ENCODE measurements at regions not wholly inside any gene's neighbourhood (a gene's known extent, or its start where the extent isn't known, plus 50 kb on each side); places are given as distances from the start of the nearest gene placed in this dataset.
"Not testable (repeated sequence)": the region's sequence is repeated elsewhere in the genome, so short reads cannot be mapped to it uniquely, and the experiment has no call there.

GRCh38 chr5:84741056-84741455 is 356.4 kb upstream of the EDIL3 start:
- no peak for TF ChIP-seq POLR2A (IDR thresholded peaks at IDR 0.05; ENCODE audit: low read depth, low read length)

GRCh38 chr5:84729326-84729725 is 344.6 kb upstream of the EDIL3 start:
- no peak for TF ChIP-seq POLR2A (IDR thresholded peaks at IDR 0.05; ENCODE audit: low read depth, low read length)
- DNase-seq (ENCODE audit: insufficient read length, low spot score) (no peak), FAIRE-seq (peak; percentile 88)

More at GRCh38 chr5:84741056-84741455, 356.4 kb upstream of the EDIL3 start:
- FAIRE-seq = no peak
- no peak for DNase-seq (ENCODE audit: insufficient read length, low spot score)

DNA sequence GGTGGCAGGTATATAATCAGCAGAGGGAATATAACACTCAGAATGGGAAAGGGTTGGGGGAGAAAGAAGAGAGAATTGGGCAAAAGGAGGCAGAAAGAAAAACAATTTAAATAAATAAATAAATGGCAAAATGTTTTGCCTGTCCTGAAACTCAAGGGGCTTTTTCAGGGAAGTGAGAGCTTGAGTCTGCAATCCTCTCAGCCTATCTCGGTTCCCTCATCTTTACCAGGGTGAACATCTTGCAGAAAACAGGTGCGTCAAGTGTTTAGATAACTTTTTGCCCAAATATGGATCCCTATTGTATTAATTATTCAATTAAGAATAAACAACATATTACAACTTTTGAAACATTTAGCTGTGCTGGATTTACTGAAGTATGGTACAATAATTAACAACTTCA is 343.0 kb upstream of the EDIL3 start:
- DNase-seq (ENCODE audit: insufficient read length, low spot score) (no peak), FAIRE-seq (no peak)
- TF ChIP-seq POLR2A (IDR thresholded peaks at IDR 0.05; ENCODE audit: low read depth, low read length) = no peak

- no peak for DNase-seq (ENCODE audit: insufficient read length, low spot score)
- FAIRE-seq = no peak
- TF ChIP-seq POLR2A (IDR thresholded peaks at IDR 0.05; ENCODE audit: low read depth, low read length) = no peak
Measured at GRCh38 chr5:84725946-84726570, 341.4 kb upstream of the EDIL3 start.

- peak; percentile 1 for DNase-seq (ENCODE audit: insufficient read length, low spot score)
- TF ChIP-seq POLR2A (IDR thresholded peaks at IDR 0.05; ENCODE audit: low read depth, low read length) = no peak
- peak; percentile 92 for FAIRE-seq
Measured at GRCh38 chr5:84724683-84725082, 340.0 kb upstream of the EDIL3 start.

DNA sequence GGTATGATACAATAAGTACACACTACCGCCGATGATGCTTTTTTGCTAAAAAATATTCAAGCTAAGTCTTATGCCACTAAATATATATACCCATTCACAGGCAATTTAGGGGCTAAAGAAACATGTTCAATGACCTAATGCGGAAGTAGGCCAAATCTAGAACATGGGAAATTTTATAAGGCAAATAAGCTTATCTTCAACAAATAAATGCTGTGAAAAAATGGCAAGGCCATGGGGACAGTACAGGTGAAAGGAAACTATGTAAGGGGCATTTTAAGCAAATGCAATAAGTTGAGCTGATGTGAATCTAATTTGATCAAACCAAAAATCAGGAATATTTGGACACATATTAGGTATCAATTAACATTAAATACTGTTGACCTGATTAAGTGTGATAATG is 339.5 kb upstream of the EDIL3 start:
- FAIRE-seq (no peak), DNase-seq (ENCODE audit: insufficient read length, low spot score) (no peak)
- no peak for TF ChIP-seq POLR2A (IDR thresholded peaks at IDR 0.05; ENCODE audit: low read depth, low read length)

DNA sequence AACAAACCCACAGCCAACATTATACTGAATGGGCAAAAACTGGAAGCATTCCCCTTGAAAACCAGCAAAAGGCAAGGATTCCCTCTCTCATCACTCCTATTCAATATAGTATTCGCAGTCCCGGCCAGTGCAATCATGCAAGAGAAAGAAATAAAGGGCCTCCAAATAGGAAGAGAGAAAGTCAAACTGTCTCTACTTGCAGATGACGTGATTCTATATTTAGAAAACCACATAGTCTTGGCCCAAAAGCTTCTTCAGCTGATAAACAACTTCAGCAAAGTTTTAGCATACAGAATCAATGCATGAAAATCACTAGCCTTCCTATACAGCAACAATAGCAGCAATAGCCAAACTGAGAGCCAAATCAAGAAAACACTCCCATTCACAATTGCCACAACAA is 333.7 kb upstream of the EDIL3 start:
- FAIRE-seq = no peak
- DNase-seq (ENCODE audit: insufficient read length, low spot score) = no peak
- no peak for TF ChIP-seq POLR2A (IDR thresholded peaks at IDR 0.05; ENCODE audit: low read depth, low read length)

- FAIRE-seq (no peak), DNase-seq (ENCODE audit: insufficient read length, low spot score) (no peak)
- TF ChIP-seq POLR2A (IDR thresholded peaks at IDR 0.05; ENCODE audit: low read depth, low read length) = no peak
Measured at GRCh38 chr5:84715686-84716085, 331.0 kb upstream of the EDIL3 start.

DNA sequence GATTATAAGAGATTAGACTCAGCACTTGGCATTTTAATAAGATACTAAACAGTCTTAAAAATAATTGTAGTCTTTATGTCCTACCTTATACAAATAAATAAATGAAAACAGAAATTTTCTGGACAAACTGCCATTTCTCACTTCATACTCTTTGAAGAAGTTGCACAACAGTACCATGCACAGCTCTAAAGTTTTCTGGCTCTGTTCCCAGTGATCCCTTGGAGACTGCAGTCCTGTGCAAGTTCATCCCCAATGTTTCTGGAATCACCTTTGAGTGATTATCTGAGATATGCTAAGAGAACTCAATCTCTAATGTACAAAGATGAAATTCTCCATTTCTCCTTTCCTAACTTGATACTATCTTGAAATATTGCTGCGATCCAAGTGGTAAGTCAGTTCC is 330.4 kb upstream of the EDIL3 start:
- DNase-seq (ENCODE audit: insufficient read length, low spot score) (no peak), FAIRE-seq (no peak)
- TF ChIP-seq POLR2A (IDR thresholded peaks at IDR 0.05; ENCODE audit: low read depth, low read length) = no peak

DNA sequence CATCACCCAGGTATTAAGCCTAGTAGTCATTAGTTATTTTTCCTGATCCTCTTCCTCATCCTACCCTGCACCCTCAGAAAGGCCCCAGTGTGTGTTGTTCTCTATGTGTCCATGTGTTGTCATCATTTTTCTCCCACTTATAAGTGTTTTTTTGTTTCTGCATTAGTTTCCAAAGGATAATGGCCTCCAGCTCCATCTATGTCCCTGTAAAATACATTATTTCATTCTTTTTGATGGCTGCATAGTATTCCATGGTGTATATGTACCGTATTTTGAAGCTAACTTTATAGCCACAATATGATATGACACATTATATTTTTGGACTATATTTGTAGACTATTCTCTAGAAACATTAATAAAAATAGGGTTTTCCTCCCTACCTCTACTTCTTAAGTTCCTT is 324.4 kb upstream of the EDIL3 start:
- no peak for TF ChIP-seq POLR2A (IDR thresholded peaks at IDR 0.05; ENCODE audit: low read depth, low read length)
- DNase-seq (ENCODE audit: insufficient read length, low spot score) (no peak), FAIRE-seq (no peak)

DNA sequence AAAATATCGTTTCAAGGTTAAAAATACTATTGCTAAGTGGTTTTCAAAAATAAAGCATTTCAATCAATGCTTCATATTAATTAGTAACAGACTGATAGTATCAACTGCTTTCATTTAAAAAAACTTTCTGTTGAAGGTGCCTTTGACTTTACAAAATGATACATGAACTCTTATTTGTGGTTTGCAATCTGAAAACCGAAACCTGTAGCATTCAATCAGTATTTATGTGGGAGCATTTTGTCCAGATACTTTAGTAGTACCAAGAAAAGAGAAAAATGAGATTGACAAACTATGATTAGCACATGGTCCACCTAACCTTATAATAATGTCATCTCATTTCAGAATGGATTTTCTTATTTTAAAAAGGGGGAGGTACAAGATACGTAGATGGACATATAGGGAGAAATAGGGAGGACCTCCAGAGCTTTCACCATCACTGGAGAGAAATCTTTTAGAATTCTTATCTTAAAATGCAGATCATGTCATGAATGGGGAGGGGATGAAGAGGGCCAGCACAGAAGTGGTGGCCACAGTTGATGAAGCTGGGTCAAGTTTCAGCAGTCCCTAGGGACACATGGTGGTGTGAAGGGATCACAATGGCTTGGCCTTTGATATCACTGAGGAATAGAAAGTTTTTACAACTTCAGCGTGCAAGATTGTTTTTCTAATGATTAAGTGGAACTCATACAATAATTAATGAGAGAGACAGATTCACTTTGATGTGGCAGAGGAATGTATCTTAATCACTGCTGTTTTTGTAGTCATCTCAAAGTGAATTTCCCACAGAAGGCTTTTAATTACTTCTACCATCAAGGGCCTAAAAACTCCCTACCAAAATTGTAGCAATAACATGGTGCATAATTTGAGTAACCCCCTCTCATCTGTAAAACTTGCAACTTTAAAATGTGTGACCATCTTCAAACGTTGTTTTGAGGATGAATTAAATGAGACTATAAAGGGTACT is 322.3 kb upstream of the EDIL3 start:
- no peak for TF ChIP-seq POLR2A (IDR thresholded peaks at IDR 0.05; ENCODE audit: low read depth, low read length)
- FAIRE-seq (no peak), DNase-seq (ENCODE audit: insufficient read length, low spot score) (no peak)

DNA sequence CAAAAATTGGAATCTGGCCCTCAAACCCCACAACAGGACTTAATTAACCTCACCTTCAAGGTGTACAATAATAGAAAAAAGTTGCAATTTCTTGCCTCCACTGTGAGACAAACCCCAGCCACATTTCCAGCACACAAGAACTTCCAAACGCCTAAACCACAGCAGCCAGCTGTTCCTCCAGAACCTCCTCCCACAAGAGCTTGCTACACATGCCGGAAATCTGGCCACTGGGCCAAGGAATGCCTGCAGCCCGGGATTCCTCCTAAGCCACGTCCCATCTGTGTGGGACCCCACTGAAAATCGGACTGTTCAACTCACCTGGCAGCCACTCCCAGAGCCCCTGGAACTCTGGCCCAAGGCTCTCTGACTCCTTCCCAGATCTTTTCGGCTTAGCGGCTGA is 315.9 kb upstream of the EDIL3 start:
- FAIRE-seq; DNase-seq (ENCODE audit: insufficient read length, low spot score): not testable (repeated sequence)

GRCh38 chr5:84696651-84697050 is 312.0 kb upstream of the EDIL3 start:
- peak; percentile 98 for FAIRE-seq
- peak; percentile 25 for DNase-seq (ENCODE audit: insufficient read length, low spot score)
- no peak for TF ChIP-seq POLR2A (IDR thresholded peaks at IDR 0.05; ENCODE audit: low read depth, low read length)

DNA sequence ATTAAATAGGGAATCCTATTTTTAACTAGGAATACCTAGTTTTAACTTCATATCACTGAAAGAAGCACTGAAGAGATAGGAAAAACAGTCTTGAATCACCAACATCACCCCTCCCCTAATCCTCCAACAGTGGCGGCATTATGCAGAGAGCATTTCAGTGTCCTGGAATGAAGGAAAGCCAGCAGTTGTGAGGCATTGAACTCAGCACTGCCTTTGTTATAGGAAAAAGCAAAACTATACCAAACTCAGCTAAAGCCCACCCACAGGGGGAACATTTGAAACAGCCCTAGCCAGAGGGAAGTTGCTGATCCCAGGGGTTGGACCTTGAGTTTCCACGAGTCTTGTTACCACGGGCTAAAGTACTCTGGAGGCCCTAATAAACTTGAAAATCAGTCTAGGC is 310.6 kb upstream of the EDIL3 start:
- no peak for DNase-seq (ENCODE audit: insufficient read length, low spot score)
- FAIRE-seq = no peak
- TF ChIP-seq POLR2A (IDR thresholded peaks at IDR 0.05; ENCODE audit: low read depth, low read length) = no peak

GRCh38 chr5:84693256-84693655 is 308.6 kb upstream of the EDIL3 start:
- TF ChIP-seq POLR2A (IDR thresholded peaks at IDR 0.05; ENCODE audit: low read depth, low read length) = no peak
- no peak for FAIRE-seq
- no peak for DNase-seq (ENCODE audit: insufficient read length, low spot score)

Data from H54 (cell line).